SH-SY5Y (cell line): ENCODE measurements at regions not wholly inside any gene's neighbourhood (a gene's known extent, or its start where the extent isn't known, plus 50 kb on each side); places are given as distances from the start of the nearest gene placed in this dataset.

Experiments used
- GATA2 ChIP-seq: IDR thresholded peaks from 2 replicates; pipeline ENCODE4 v1.6.1; 2011; ENCODE audit warnings: mild to moderate bottlenecking, low read depth, low read length
- GATA3 ChIP-seq: IDR thresholded peaks from 2 replicates; pipeline ENCODE4 v1.6.1; 2011; ENCODE audit warnings: low read depth, mild to moderate bottlenecking, low read length, moderate library complexity

- TF ChIP-seq GATA3 (no peak), GATA2 (no peak)
Observed at GRCh38 chr3:107218864-107219269, 158.4 kb upstream of the CCDC54 start.
